ENCODE measurements at regions not wholly inside any gene's neighbourhood (a gene's known extent, or its start where the extent isn't known, plus 50 kb on each side); places are given as distances from the start of the nearest gene placed in this dataset.
"Not testable (repeated sequence)": the region's sequence is repeated elsewhere in the genome, so short reads cannot be mapped to it uniquely, and the experiment has no call there.

GRCh38 chrX:10983526-10983925 is 127.6 kb upstream of the HCCS start:
- no peak overlapping the region for H3K9ac ChIP-seq (ENCODE audit: low read length)
- no peaks in the 10 kb centered on the region for H3K27me3 ChIP-seq (ENCODE audit: control insufficient read depth, insufficient read depth, low read length)
- H3K9me3 ChIP-seq (ENCODE audit: control insufficient read depth, low read length), result no peaks in the 10 kb centered on the region
- H3K4me3 ChIP-seq (ENCODE audit: low read length), result no peak overlapping the region
- H3K4me1 ChIP-seq (ENCODE audit: control insufficient read depth, insufficient read depth, low read length), result no peaks in the 10 kb centered on the region
- H3K36me3 ChIP-seq (ENCODE audit: control insufficient read depth, insufficient read depth, low read length), result no peaks in the 10 kb centered on the region

GRCh38 chrX:10984213-10984612 is 126.9 kb upstream of the HCCS start:
- H3K4me3 ChIP-seq (ENCODE audit: low read length), result no peak overlapping the region

GRCh38 chrX:10986616-10987015 is 124.5 kb upstream of the HCCS start:
- Histone ChIP-seq H3K4me1 (ENCODE audit: control insufficient read depth, insufficient read depth, low read length) (no peaks in the 10 kb centered on the region), H3K36me3 (ENCODE audit: control insufficient read depth, insufficient read depth, low read length) (no peaks in the 10 kb centered on the region), H3K9ac (ENCODE audit: low read length) (no peak overlapping the region), H3K9me3 (ENCODE audit: control insufficient read depth, low read length) (no peaks in the 10 kb centered on the region), H3K27me3 (ENCODE audit: control insufficient read depth, insufficient read depth, low read length) (no peaks in the 10 kb centered on the region), H3K4me3 (ENCODE audit: low read length) (no peak overlapping the region)

More at GRCh38 chrX:10984213-10984612, 126.9 kb upstream of the HCCS start:
- no peaks in the 10 kb centered on the region for H3K27me3 ChIP-seq (ENCODE audit: control insufficient read depth, insufficient read depth, low read length)
- H3K9me3 ChIP-seq (ENCODE audit: control insufficient read depth, low read length), result no peaks in the 10 kb centered on the region
- H3K9ac ChIP-seq (ENCODE audit: low read length), result no peak overlapping the region
- no peaks in the 10 kb centered on the region for H3K36me3 ChIP-seq (ENCODE audit: control insufficient read depth, insufficient read depth, low read length)
- no peaks in the 10 kb centered on the region for H3K4me1 ChIP-seq (ENCODE audit: control insufficient read depth, insufficient read depth, low read length)

- H3K27me3 ChIP-seq (ENCODE audit: control insufficient read depth, insufficient read depth, low read length), result no peaks in the 10 kb centered on the region
- H3K4me3 ChIP-seq (ENCODE audit: low read length), result no peak overlapping the region
- H3K9ac ChIP-seq (ENCODE audit: low read length), result no peak overlapping the region
- H3K4me1 ChIP-seq (ENCODE audit: control insufficient read depth, insufficient read depth, low read length), result no peaks in the 10 kb centered on the region
- no peaks in the 10 kb centered on the region for H3K9me3 ChIP-seq (ENCODE audit: control insufficient read depth, low read length)
- no peaks in the 10 kb centered on the region for H3K36me3 ChIP-seq (ENCODE audit: control insufficient read depth, insufficient read depth, low read length)
Observed at GRCh38 chrX:10988653-10989052, 122.5 kb upstream of the HCCS start.

- Histone ChIP-seq H3K36me3 (ENCODE audit: control insufficient read depth, insufficient read depth, low read length) (no peaks in the 10 kb centered on the region), H3K9me3 (ENCODE audit: control insufficient read depth, low read length) (no peaks in the 10 kb centered on the region), H3K4me3 (ENCODE audit: low read length) (no peak overlapping the region), H3K27me3 (ENCODE audit: control insufficient read depth, insufficient read depth, low read length) (no peaks in the 10 kb centered on the region), H3K4me1 (ENCODE audit: control insufficient read depth, insufficient read depth, low read length) (no peaks in the 10 kb centered on the region), H3K9ac (ENCODE audit: low read length) (no peak overlapping the region)
Observed at GRCh38 chrX:10989386-10989785, 121.7 kb upstream of the HCCS start.

- no peak overlapping the region for H3K4me3 ChIP-seq (ENCODE audit: low read length)
- no peaks in the 10 kb centered on the region for H3K9me3 ChIP-seq (ENCODE audit: control insufficient read depth, low read length)
- H3K9ac ChIP-seq (ENCODE audit: low read length), result no peak overlapping the region
- H3K36me3 ChIP-seq (ENCODE audit: control insufficient read depth, insufficient read depth, low read length), result no peaks in the 10 kb centered on the region
- H3K27me3 ChIP-seq (ENCODE audit: control insufficient read depth, insufficient read depth, low read length), result no peaks in the 10 kb centered on the region
- no peaks in the 10 kb centered on the region for H3K4me1 ChIP-seq (ENCODE audit: control insufficient read depth, insufficient read depth, low read length)
Observed at GRCh38 chrX:10990418-10990817, 120.7 kb upstream of the HCCS start.

GRCh38 chrX:10990976-10991375 is 120.2 kb upstream of the HCCS start:
- no peak overlapping the region for H3K4me3 ChIP-seq (ENCODE audit: low read length)
- H3K4me1 ChIP-seq (ENCODE audit: control insufficient read depth, insufficient read depth, low read length), result no peaks in the 10 kb centered on the region
- H3K9me3 ChIP-seq (ENCODE audit: control insufficient read depth, low read length), result no peaks in the 10 kb centered on the region
- H3K9ac ChIP-seq (ENCODE audit: low read length), result no peak overlapping the region
- no peaks in the 10 kb centered on the region for H3K27me3 ChIP-seq (ENCODE audit: control insufficient read depth, insufficient read depth, low read length)
- no peaks in the 10 kb centered on the region for H3K36me3 ChIP-seq (ENCODE audit: control insufficient read depth, insufficient read depth, low read length)

GRCh38 chrX:10992110-10992509 is 119.0 kb upstream of the HCCS start:
- no peaks in the 10 kb centered on the region for H3K4me1 ChIP-seq (ENCODE audit: control insufficient read depth, insufficient read depth, low read length)
- no peak overlapping the region for H3K4me3 ChIP-seq (ENCODE audit: low read length)
- no peak overlapping the region for H3K9ac ChIP-seq (ENCODE audit: low read length)
- H3K27me3 ChIP-seq (ENCODE audit: control insufficient read depth, insufficient read depth, low read length), result no peaks in the 10 kb centered on the region
- no peaks in the 10 kb centered on the region for H3K9me3 ChIP-seq (ENCODE audit: control insufficient read depth, low read length)
- H3K36me3 ChIP-seq (ENCODE audit: control insufficient read depth, insufficient read depth, low read length), result no peaks in the 10 kb centered on the region

GRCh38 chrX:11007076-11007475 is 104.1 kb upstream of the HCCS start:
- not testable (repeated sequence) for H3K27me3 ChIP-seq (ENCODE audit: control insufficient read depth, insufficient read depth, low read length); H3K4me1 ChIP-seq (ENCODE audit: control insufficient read depth, insufficient read depth, low read length); H3K9me3 ChIP-seq (ENCODE audit: control insufficient read depth, low read length); H3K9ac ChIP-seq (ENCODE audit: low read length); H3K36me3 ChIP-seq (ENCODE audit: control insufficient read depth, insufficient read depth, low read length); H3K4me3 ChIP-seq (ENCODE audit: low read length)

- Histone ChIP-seq H3K36me3 (ENCODE audit: control insufficient read depth, insufficient read depth, low read length) (no peaks in the 10 kb centered on the region), H3K9me3 (ENCODE audit: control insufficient read depth, low read length) (no peaks in the 10 kb centered on the region), H3K4me3 (ENCODE audit: low read length) (no peak overlapping the region), H3K9ac (ENCODE audit: low read length) (no peak overlapping the region), H3K4me1 (ENCODE audit: control insufficient read depth, insufficient read depth, low read length) (no peaks in the 10 kb centered on the region), H3K27me3 (ENCODE audit: control insufficient read depth, insufficient read depth, low read length) (no peaks in the 10 kb centered on the region)
Observed at GRCh38 chrX:11010476-11010875, 100.7 kb upstream of the HCCS start.

- no peaks in the 10 kb centered on the region for H3K9me3 ChIP-seq (ENCODE audit: control insufficient read depth, low read length)
Observed at GRCh38 chrX:11016728-11017127, 94.4 kb upstream of the HCCS start.

GRCh38 chrX:11022588-11022987 is 88.5 kb upstream of the HCCS start:
- not testable (repeated sequence) for H3K9ac ChIP-seq (ENCODE audit: low read length); H3K27me3 ChIP-seq (ENCODE audit: control insufficient read depth, insufficient read depth, low read length); H3K4me1 ChIP-seq (ENCODE audit: control insufficient read depth, insufficient read depth, low read length); H3K9me3 ChIP-seq (ENCODE audit: control insufficient read depth, low read length); H3K36me3 ChIP-seq (ENCODE audit: control insufficient read depth, insufficient read depth, low read length); H3K4me3 ChIP-seq (ENCODE audit: low read length)

More at GRCh38 chrX:11016728-11017127, 94.4 kb upstream of the HCCS start:
- no peaks in the 10 kb centered on the region for H3K36me3 ChIP-seq (ENCODE audit: control insufficient read depth, insufficient read depth, low read length)
- no peak overlapping the region for H3K4me3 ChIP-seq (ENCODE audit: low read length)
- no peaks in the 10 kb centered on the region for H3K4me1 ChIP-seq (ENCODE audit: control insufficient read depth, insufficient read depth, low read length)
- H3K27me3 ChIP-seq (ENCODE audit: control insufficient read depth, insufficient read depth, low read length), result no peaks in the 10 kb centered on the region
- H3K9ac ChIP-seq (ENCODE audit: low read length), result no peak overlapping the region

- H3K9me3 ChIP-seq (ENCODE audit: control insufficient read depth, low read length), result no peaks in the 10 kb centered on the region
- no peak overlapping the region for H3K4me3 ChIP-seq (ENCODE audit: low read length)
- H3K36me3 ChIP-seq (ENCODE audit: control insufficient read depth, insufficient read depth, low read length), result no peaks in the 10 kb centered on the region
- H3K4me1 ChIP-seq (ENCODE audit: control insufficient read depth, insufficient read depth, low read length), result no peaks in the 10 kb centered on the region
- H3K27me3 ChIP-seq (ENCODE audit: control insufficient read depth, insufficient read depth, low read length), result no peaks in the 10 kb centered on the region
- no peak overlapping the region for H3K9ac ChIP-seq (ENCODE audit: low read length)
Observed at GRCh38 chrX:11039926-11040325, 71.2 kb upstream of the HCCS start.

Data from mucosa of stomach (tissue), 1 donor.